ENCODE measurements at regions not wholly inside any gene's neighbourhood (a gene's known extent, or its start where the extent isn't known, plus 50 kb on each side); places are given as distances from the start of the nearest gene placed in this dataset.

DNA sequence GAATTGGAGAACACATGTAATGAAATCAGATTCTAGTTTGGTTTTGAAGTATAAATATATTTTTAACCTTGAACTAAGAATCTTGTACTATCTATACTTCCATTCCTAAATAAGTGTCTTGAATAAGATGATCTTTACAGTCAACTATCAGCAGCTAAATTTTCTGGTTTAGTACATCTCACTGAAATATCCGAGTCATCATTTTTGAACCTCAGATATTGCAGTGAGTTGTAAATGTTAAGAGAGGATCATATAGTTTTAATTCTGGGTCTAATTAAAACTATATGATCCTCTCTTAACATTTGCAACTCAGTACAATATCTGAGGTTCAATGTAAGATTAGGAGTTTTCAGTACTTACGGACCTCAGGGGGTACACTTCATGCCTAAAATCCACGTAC, 768.8 kb upstream of the ADAMTS5 start:
- no peaks in the 10 kb centered on the region for H3K36me3 Mint-ChIP-seq (ENCODE audit: low read depth)
- peaks cover 3% of the 10 kb centered on the region for H3K9me3 Mint-ChIP-seq
- no peak overlapping the region for H3K4me3 Mint-ChIP-seq
- no peaks in the 10 kb centered on the region for H3K27me3 Mint-ChIP-seq (ENCODE audit: low read depth)
- H3K27ac Mint-ChIP-seq: no peak overlapping the region
- H3K4me1 Mint-ChIP-seq: peaks cover 7% of the 10 kb centered on the region
- TF ChIP-seq, protein P1, sequence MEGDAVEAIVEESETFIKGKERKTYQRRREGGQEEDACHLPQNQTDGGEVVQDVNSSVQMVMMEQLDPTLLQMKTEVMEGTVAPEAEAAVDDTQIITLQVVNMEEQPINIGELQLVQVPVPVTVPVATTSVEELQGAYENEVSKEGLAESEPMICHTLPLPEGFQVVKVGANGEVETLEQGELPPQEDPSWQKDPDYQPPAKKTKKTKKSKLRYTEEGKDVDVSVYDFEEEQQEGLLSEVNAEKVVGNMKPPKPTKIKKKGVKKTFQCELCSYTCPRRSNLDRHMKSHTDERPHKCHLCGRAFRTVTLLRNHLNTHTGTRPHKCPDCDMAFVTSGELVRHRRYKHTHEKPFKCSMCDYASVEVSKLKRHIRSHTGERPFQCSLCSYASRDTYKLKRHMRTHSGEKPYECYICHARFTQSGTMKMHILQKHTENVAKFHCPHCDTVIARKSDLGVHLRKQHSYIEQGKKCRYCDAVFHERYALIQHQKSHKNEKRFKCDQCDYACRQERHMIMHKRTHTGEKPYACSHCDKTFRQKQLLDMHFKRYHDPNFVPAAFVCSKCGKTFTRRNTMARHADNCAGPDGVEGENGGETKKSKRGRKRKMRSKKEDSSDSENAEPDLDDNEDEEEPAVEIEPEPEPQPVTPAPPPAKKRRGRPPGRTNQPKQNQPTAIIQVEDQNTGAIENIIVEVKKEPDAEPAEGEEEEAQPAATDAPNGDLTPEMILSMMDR (IDR thresholded peaks at IDR 0.05; ENCODE audit: unreplicated experiment in 3 of 3): no peak

DNA sequence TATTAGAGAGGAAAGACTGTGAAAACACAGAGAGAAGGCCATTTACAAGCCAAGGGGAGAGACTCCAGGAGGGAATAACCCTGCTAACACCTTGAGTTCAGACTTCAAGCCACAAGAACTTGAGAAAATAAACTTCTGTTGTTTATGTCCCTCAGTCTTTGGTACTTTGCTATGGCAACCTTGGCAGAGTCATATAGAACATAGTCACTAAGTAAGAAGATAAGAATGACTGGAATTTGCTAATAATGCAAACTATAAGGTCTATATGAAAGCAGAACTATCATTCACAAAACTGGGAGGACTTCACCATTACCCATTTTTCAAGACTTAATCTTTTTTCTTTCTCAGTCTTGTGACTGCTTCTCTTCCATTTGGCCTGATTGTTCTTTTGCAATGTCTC, 767.3 kb upstream of the ADAMTS5 start:
- H3K4me3 Mint-ChIP-seq: no peak overlapping the region
- TF ChIP-seq, protein P1 (IDR thresholded peaks at IDR 0.05; ENCODE audit: unreplicated experiment in 3 of 3): no peak
- no peak overlapping the region for H3K27ac Mint-ChIP-seq
- no peaks in the 10 kb centered on the region for H3K4me1 Mint-ChIP-seq
- no peaks in the 10 kb centered on the region for H3K36me3 Mint-ChIP-seq (ENCODE audit: low read depth)
- H3K9me3 Mint-ChIP-seq: peaks cover 6% of the 10 kb centered on the region
- H3K27me3 Mint-ChIP-seq (ENCODE audit: low read depth): no peaks in the 10 kb centered on the region

DNA sequence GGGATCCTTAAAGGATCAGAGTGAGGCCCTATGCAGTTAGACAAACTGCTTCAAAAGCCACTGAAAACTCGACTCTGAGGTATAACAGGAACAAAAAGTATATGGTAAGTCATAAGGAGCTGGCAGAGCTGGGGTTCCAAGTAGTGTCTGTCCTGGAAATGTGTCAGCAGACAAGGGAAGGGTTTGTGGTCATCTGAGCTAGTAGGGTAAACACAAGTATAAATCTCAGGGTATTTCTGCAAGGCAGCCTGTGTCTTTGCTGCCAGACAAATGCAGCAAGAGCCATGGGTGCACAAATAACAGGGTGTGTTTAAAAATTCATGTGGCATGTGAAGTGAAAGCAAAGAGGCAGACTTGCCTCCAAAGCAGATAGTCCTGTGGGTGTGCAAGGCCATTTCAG, 759.0 kb upstream of the ADAMTS5 start:
- no peak overlapping the region for H3K4me3 Mint-ChIP-seq

DNA sequence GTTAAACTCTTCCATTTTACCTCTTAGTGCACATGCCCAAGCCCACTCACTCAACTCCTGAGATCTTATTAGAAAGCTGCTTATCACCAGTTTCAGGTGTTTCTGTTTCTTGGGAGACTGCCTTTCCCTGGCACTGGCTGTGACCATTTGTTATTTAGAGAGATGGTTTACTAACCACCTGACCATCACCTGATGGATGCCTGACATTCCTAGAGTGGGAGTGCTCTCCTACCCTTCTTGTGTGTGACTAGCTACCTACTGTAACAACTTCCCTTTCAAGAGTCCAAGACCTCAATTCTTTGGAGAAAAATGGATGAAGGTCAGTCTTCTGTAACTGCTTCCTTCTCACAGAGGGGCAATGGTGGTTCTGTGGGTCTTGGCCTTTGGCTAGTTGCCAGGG, 755.2 kb upstream of the ADAMTS5 start:
- no peak overlapping the region for H3K4me3 Mint-ChIP-seq
- no peaks in the 10 kb centered on the region for H3K36me3 Mint-ChIP-seq (ENCODE audit: low read depth)
- H3K9me3 Mint-ChIP-seq: peaks cover 24% of the 10 kb centered on the region
- H3K27ac Mint-ChIP-seq: no peak overlapping the region
- TF ChIP-seq, protein P1 (IDR thresholded peaks at IDR 0.05; ENCODE audit: unreplicated experiment in 3 of 3): no peak
- H3K4me1 Mint-ChIP-seq: no peaks in the 10 kb centered on the region
- H3K27me3 Mint-ChIP-seq (ENCODE audit: low read depth): no peaks in the 10 kb centered on the region

More for the DNA sequence above, 759.0 kb upstream of the ADAMTS5 start:
- Mint-ChIP-seq H3K9me3 (peaks cover 31% of the 10 kb centered on the region), H3K4me1 (no peaks in the 10 kb centered on the region), H3K27me3 (ENCODE audit: low read depth) (no peaks in the 10 kb centered on the region), H3K36me3 (ENCODE audit: low read depth) (peaks cover 3% of the 10 kb centered on the region), H3K27ac (no peak overlapping the region)
- TF ChIP-seq, protein P1 (IDR thresholded peaks at IDR 0.05; ENCODE audit: unreplicated experiment in 3 of 3): no peak

DNA sequence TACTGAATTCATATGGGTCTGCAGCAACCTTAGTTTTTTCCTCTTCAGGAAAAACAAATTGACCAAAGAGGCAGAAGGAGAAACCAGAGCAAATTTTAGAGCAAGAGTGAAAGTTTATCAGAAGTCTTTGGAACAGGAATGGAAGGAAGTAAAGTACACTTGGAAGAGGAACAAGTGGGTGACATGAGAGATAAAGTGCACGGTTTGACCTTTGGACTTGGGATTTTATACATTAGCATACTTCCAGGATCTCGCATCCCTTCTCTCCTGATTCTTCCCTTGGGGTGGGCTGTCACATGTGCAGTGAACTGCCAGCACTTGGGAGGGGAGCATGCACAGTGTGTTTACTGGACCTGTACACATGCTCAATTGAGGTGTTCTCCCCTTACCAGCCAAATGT, 754.8 kb upstream of the ADAMTS5 start:
- H3K27me3 Mint-ChIP-seq (ENCODE audit: low read depth): no peaks in the 10 kb centered on the region
- no peaks in the 10 kb centered on the region for H3K4me1 Mint-ChIP-seq
- no peak overlapping the region for H3K27ac Mint-ChIP-seq

DNA sequence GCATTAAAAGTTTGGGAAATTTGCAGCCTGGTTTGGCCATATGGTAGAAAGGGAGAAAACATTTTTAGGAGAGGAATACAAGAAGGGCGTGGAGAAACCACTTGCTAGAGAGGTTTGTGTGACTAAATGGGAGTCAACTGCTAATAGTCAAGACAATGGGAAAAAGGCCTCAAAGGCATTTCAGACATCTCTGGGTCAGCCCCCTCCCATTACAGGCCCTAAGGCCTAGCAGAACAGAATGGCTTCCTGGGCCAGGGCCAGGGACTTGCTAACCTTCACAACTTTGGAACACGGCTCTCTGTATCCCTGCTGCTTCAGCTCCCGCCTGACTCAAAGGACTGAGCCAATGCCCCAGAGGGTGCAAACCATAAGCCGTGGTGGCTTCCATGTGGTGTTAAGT, 752.3 kb upstream of the ADAMTS5 start:
- Mint-ChIP-seq H3K36me3 (ENCODE audit: low read depth) (no peaks in the 10 kb centered on the region), H3K4me1 (no peaks in the 10 kb centered on the region), H3K4me3 (no peak overlapping the region), H3K9me3 (peaks cover 13% of the 10 kb centered on the region), H3K27me3 (ENCODE audit: low read depth) (no peaks in the 10 kb centered on the region), H3K27ac (no peak overlapping the region)
- TF ChIP-seq, protein P1 (IDR thresholded peaks at IDR 0.05; ENCODE audit: unreplicated experiment in 3 of 3): no peak

More for the DNA sequence above, 754.8 kb upstream of the ADAMTS5 start:
- Mint-ChIP-seq H3K4me3 (no peak overlapping the region), H3K36me3 (ENCODE audit: low read depth) (no peaks in the 10 kb centered on the region), H3K9me3 (peaks cover 24% of the 10 kb centered on the region)
- TF ChIP-seq, protein P1 (IDR thresholded peaks at IDR 0.05; ENCODE audit: unreplicated experiment in 3 of 3): no peak

Measured in nephron (organoid).